ENCODE measurements at regions not wholly inside any gene's neighbourhood (a gene's known extent, or its start where the extent isn't known, plus 50 kb on each side); places are given as distances from the start of the nearest gene placed in this dataset.

- DNase-seq = no peak
Observed at GRCh38 chr18:57864615-57865121, 61.6 kb upstream of the ATP8B1 start.

GRCh38 chr18:57863706-57864105 lies 60.6 kb upstream of the ATP8B1 start:
- DNase-seq = no peak

- DNase-seq = no peak
Observed at GRCh38 chr18:57859314-57859713, 56.2 kb upstream of the ATP8B1 start.

GRCh38 chr18:57856557-57857280 lies 53.6 kb upstream of the ATP8B1 start:
- DNase-seq = no peak

- no peak for DNase-seq
Observed at GRCh38 chr18:57856128-57856527, 53.0 kb upstream of the ATP8B1 start.

- DNase-seq = no peak
Observed at GRCh38 chr18:57855551-57855950, 52.4 kb upstream of the ATP8B1 start.

GRCh38 chr18:57854726-57855125 lies 51.6 kb upstream of the ATP8B1 start:
- DNase-seq = no peak

- DNase-seq = no peak
Observed at GRCh38 chr18:57853864-57854263, 50.7 kb upstream of the ATP8B1 start.

- DNase-seq = no peak
Observed at GRCh38 chr18:57853133-57853532, 50.0 kb upstream of the ATP8B1 start.

All from CD4-positive, alpha-beta T cell treated with Interleukin-15 for 1 hour (primary cell).